Effector memory CD8-positive, alpha-beta T cell (primary cell): ENCODE measurements at regions not wholly inside any gene's neighbourhood (a gene's known extent, or its start where the extent isn't known, plus 50 kb on each side); places are given as distances from the start of the nearest gene placed in this dataset.

Experiments used
- ATAC-seq: fragments of 150-1000 bp; cut with Tn5 transposase; replicated peaks from 2 replicates; pipeline ENCODE4 v1.10.0; 2021; ENCODE audit warnings: mild to moderate bottlenecking, moderate library complexity
- DNase-seq, 3 experiments: peaks; one replicate each; pipeline ENCODE4 v3.0.0; 2021
- H3K27ac Mint-ChIP-seq, 2 donors: one replicate each; pipeline ENCODE4 v1.8.0; 2022; ENCODE audit warnings: mild to moderate bottlenecking in 2 of 2, mixed read lengths in 2 of 2, moderate library complexity in 2 of 2
- H3K27me3 Mint-ChIP-seq, 2 donors: one replicate each; pipeline ENCODE4 v1.8.0; 2022; ENCODE audit warnings: mixed read lengths in 2 of 2
- H3K36me3 Mint-ChIP-seq: one replicate; pipeline ENCODE4 v1.8.0; 2022; ENCODE audit warnings: mild to moderate bottlenecking, moderate library complexity, mixed read lengths; ENCODE audit not compliant: insufficient read depth
- H3K4me1 Mint-ChIP-seq, 2 donors: one replicate each; pipeline ENCODE4 v1.8.0; 2022; ENCODE audit warnings: low read depth in 2 of 2, mixed read lengths in 2 of 2
- H3K4me3 Mint-ChIP-seq, 2 donors: one replicate each; pipeline ENCODE4 v1.8.0; 2022; ENCODE audit warnings: mild to moderate bottlenecking in 2 of 2, mixed read lengths in 2 of 2, moderate library complexity in 2 of 2
- H3K9me3 Mint-ChIP-seq, 2 donors: one replicate each; pipeline ENCODE4 v1.8.0; 2022; ENCODE audit warnings: mixed read lengths in 2 of 2

- H3K27me3 Mint-ChIP-seq = no peaks in the 10 kb centered on the region
- H3K36me3 Mint-ChIP-seq = no peaks in the 10 kb centered on the region
- H3K27ac Mint-ChIP-seq = no peak overlapping the region
- H3K4me3 Mint-ChIP-seq = no peak overlapping the region
- no peaks in the 10 kb centered on the region for H3K4me1 Mint-ChIP-seq
- ATAC-seq (no peak), DNase-seq (no peak)
- no peaks in the 10 kb centered on the region for H3K9me3 Mint-ChIP-seq
Measured at GRCh38 chr2:21305581-21305980, 181.8 kb downstream of the TDRD15 start.

- H3K4me3 Mint-ChIP-seq = no peak overlapping the region
- no peak overlapping the region for H3K27ac Mint-ChIP-seq
- H3K27me3 Mint-ChIP-seq = no peaks in the 10 kb centered on the region
- no peak for ATAC-seq
- no peaks in the 10 kb centered on the region for H3K9me3 Mint-ChIP-seq
- no peaks in the 10 kb centered on the region for H3K4me1 Mint-ChIP-seq
- DNase-seq = no peak
- H3K36me3 Mint-ChIP-seq = no peaks in the 10 kb centered on the region
Measured at GRCh38 chr2:21306235-21306634, 182.5 kb downstream of the TDRD15 start.

- Mint-ChIP-seq H3K4me3 (no peak overlapping the region), H3K36me3 (no peaks in the 10 kb centered on the region), H3K9me3 (peaks cover 0 to 2% of the 10 kb centered on the region in 2 donors), H3K27ac (no peak overlapping the region), H3K27me3 (no peaks in the 10 kb centered on the region), H3K4me1 (no peaks in the 10 kb centered on the region)
- no peak for ATAC-seq
- no peak for DNase-seq
Measured at GRCh38 chr2:21307037-21307436, 183.3 kb downstream of the TDRD15 start.

GRCh38 chr2:21310493-21310892 lies 186.7 kb downstream of the TDRD15 start:
- Mint-ChIP-seq H3K4me3 (no peak overlapping the region), H3K36me3 (no peaks in the 10 kb centered on the region), H3K27ac (no peak overlapping the region), H3K9me3 (peaks cover 0 to 5% of the 10 kb centered on the region in 2 donors), H3K27me3 (no peaks in the 10 kb centered on the region), H3K4me1 (no peaks in the 10 kb centered on the region)
- DNase-seq (no peak), ATAC-seq (no peak)

GRCh38 chr2:21314322-21314835 lies 190.6 kb downstream of the TDRD15 start:
- peaks cover 0 to 1% of the 10 kb centered on the region in 2 donors for H3K4me1 Mint-ChIP-seq
- H3K9me3 Mint-ChIP-seq = peaks cover 5 to 8% of the 10 kb centered on the region in 2 donors
- H3K27ac Mint-ChIP-seq = no peak overlapping the region
- no peaks in the 10 kb centered on the region for H3K27me3 Mint-ChIP-seq
- no peak overlapping the region for H3K4me3 Mint-ChIP-seq
- DNase-seq (no peak), ATAC-seq (no peak)
- H3K36me3 Mint-ChIP-seq = no peaks in the 10 kb centered on the region

- Mint-ChIP-seq H3K4me3 (no peak overlapping the region), H3K9me3 (peaks cover 7 to 8% of the 10 kb centered on the region in 2 donors), H3K36me3 (no peaks in the 10 kb centered on the region), H3K27me3 (no peaks in the 10 kb centered on the region), H3K27ac (no peak overlapping the region), H3K4me1 (peaks cover 0 to 1% of the 10 kb centered on the region in 2 donors)
- no peak for DNase-seq
- no peak for ATAC-seq
Measured at GRCh38 chr2:21317131-21317530, 193.4 kb downstream of the TDRD15 start.

- peaks cover 4 to 8% of the 10 kb centered on the region in 2 donors for H3K9me3 Mint-ChIP-seq
- H3K4me1 Mint-ChIP-seq = peaks cover 0 to 1% of the 10 kb centered on the region in 2 donors
- H3K4me3 Mint-ChIP-seq = no peak overlapping the region
- no peaks in the 10 kb centered on the region for H3K36me3 Mint-ChIP-seq
- H3K27me3 Mint-ChIP-seq = no peaks in the 10 kb centered on the region
- ATAC-seq = no peak
- no peak for DNase-seq
- no peak overlapping the region for H3K27ac Mint-ChIP-seq
Measured at GRCh38 chr2:21318263-21318662, 194.5 kb downstream of the TDRD15 start.

- Mint-ChIP-seq H3K27ac (no peak overlapping the region), H3K27me3 (no peaks in the 10 kb centered on the region), H3K4me3 (no peak overlapping the region), H3K9me3 (peaks cover 3 to 7% of the 10 kb centered on the region in 2 donors), H3K36me3 (no peaks in the 10 kb centered on the region), H3K4me1 (no peaks in the 10 kb centered on the region)
- ATAC-seq = no peak
- no peak for DNase-seq
Measured at GRCh38 chr2:21326152-21326551, 202.4 kb downstream of the TDRD15 start.

- Mint-ChIP-seq H3K27me3 (no peaks in the 10 kb centered on the region), H3K9me3 (peaks cover 3 to 7% of the 10 kb centered on the region in 2 donors), H3K27ac (no peak overlapping the region), H3K4me1 (no peaks in the 10 kb centered on the region), H3K4me3 (no peak overlapping the region), H3K36me3 (no peaks in the 10 kb centered on the region)
- no peak for DNase-seq
- ATAC-seq = no peak
Measured at GRCh38 chr2:21328177-21328576, 204.4 kb downstream of the TDRD15 start.

GRCh38 chr2:21330786-21331391 lies 207.1 kb downstream of the TDRD15 start:
- no peak overlapping the region for H3K27ac Mint-ChIP-seq
- no peaks in the 10 kb centered on the region for H3K4me1 Mint-ChIP-seq
- no peak for DNase-seq

GRCh38 chr2:21331625-21332370 lies 208.0 kb downstream of the TDRD15 start:
- H3K27ac Mint-ChIP-seq = no peak overlapping the region
- no peaks in the 10 kb centered on the region for H3K27me3 Mint-ChIP-seq
- DNase-seq (no peak), ATAC-seq (no peak)
- H3K4me1 Mint-ChIP-seq = no peaks in the 10 kb centered on the region
- H3K4me3 Mint-ChIP-seq = no peak overlapping the region
- peaks cover 4% of the 10 kb centered on the region for H3K36me3 Mint-ChIP-seq
- H3K9me3 Mint-ChIP-seq = peaks cover 4 to 6% of the 10 kb centered on the region in 2 donors

More at GRCh38 chr2:21330786-21331391, 207.1 kb downstream of the TDRD15 start:
- Mint-ChIP-seq H3K27me3 (no peaks in the 10 kb centered on the region), H3K9me3 (peaks cover 4 to 8% of the 10 kb centered on the region in 2 donors), H3K36me3 (peaks cover 4% of the 10 kb centered on the region), H3K4me3 (no peak overlapping the region)
- no peak for ATAC-seq

- Mint-ChIP-seq H3K27ac (no peak overlapping the region), H3K9me3 (peaks cover 4 to 6% of the 10 kb centered on the region in 2 donors), H3K27me3 (no peaks in the 10 kb centered on the region), H3K36me3 (peaks cover 4% of the 10 kb centered on the region), H3K4me1 (no peaks in the 10 kb centered on the region), H3K4me3 (no peak overlapping the region)
- DNase-seq (no peak), ATAC-seq (no peak)
Measured at GRCh38 chr2:21332993-21333625, 209.3 kb downstream of the TDRD15 start.

- Mint-ChIP-seq H3K9me3 (peaks cover 6 to 9% of the 10 kb centered on the region in 2 donors), H3K4me3 (no peak overlapping the region), H3K4me1 (no peaks in the 10 kb centered on the region), H3K36me3 (peaks cover 4% of the 10 kb centered on the region), H3K27me3 (no peaks in the 10 kb centered on the region), H3K27ac (no peak overlapping the region)
- ATAC-seq = no peak
- DNase-seq = no peak
Measured at GRCh38 chr2:21333684-21334083, 209.9 kb downstream of the TDRD15 start.

- ATAC-seq = no peak
- H3K9me3 Mint-ChIP-seq = peaks cover 0 to 12% of the 10 kb centered on the region in 2 donors
- no peaks in the 10 kb centered on the region for H3K4me1 Mint-ChIP-seq
- no peaks in the 10 kb centered on the region for H3K36me3 Mint-ChIP-seq
- DNase-seq = no peak
- no peak overlapping the region for H3K4me3 Mint-ChIP-seq
- H3K27me3 Mint-ChIP-seq = no peaks in the 10 kb centered on the region
- no peak overlapping the region for H3K27ac Mint-ChIP-seq
Measured at GRCh38 chr2:21346984-21347383, 223.2 kb downstream of the TDRD15 start.
